Mesenchymal stem cell (in vitro differentiated cells and primary cell): ENCODE measurements at regions not wholly inside any gene's neighbourhood (a gene's known extent, or its start where the extent isn't known, plus 50 kb on each side); places are given as distances from the start of the nearest gene placed in this dataset.

Experiments used
- DNase-seq: peaks from one replicate; pipeline ENCODE4 v3.0.0-alpha.2; 2013
- H2AFZ ChIP-seq: one replicate; pipeline ENCODE4 v1.6.1; 2013; ENCODE audit warnings: low read depth, mild to moderate bottlenecking, control low read depth, inconsistent platforms, low read length, moderate library complexity
- H2AK5ac ChIP-seq: 2 replicates; pipeline ENCODE4 v1.6.1; 2013; ENCODE audit warnings: low read length, moderate library complexity, mild to moderate bottlenecking, inconsistent platforms; ENCODE audit not compliant: severe bottlenecking
- H2BK120ac ChIP-seq: one replicate; pipeline ENCODE4 v1.6.1; 2013; ENCODE audit warnings: low read depth, mild to moderate bottlenecking, inconsistent platforms, low read length, moderate library complexity
- H2BK12ac ChIP-seq, 2 experiments: one replicate each; pipeline ENCODE4 v1.6.1; 2013; ENCODE audit warnings: inconsistent platforms in 2 of 2, low read length in 2 of 2, mild to moderate bottlenecking in 2 of 2, moderate library complexity in 2 of 2, control low read depth in 1 of 2
- H2BK15ac ChIP-seq: one replicate; pipeline ENCODE4 v1.6.1; 2013; ENCODE audit warnings: mild to moderate bottlenecking, low read depth, inconsistent platforms; ENCODE audit not compliant: poor library complexity, severe bottlenecking
- H2BK5ac ChIP-seq: 2 replicates; pipeline ENCODE4 v1.6.1; 2013; ENCODE audit warnings: low read depth, mild to moderate bottlenecking, low read length, control low read depth, inconsistent platforms; ENCODE audit not compliant: poor library complexity, severe bottlenecking
- H3K14ac ChIP-seq, 2 experiments: one replicate each; pipeline ENCODE4 v1.6.1; 2013; ENCODE audit warnings: inconsistent platforms in 2 of 2, low read length in 2 of 2, control low read depth in 1 of 2, mild to moderate bottlenecking in 1 of 2, moderate library complexity in 1 of 2
- H3K18ac ChIP-seq, 2 experiments: one replicate each; pipeline ENCODE4 v1.6.1; 2013; ENCODE audit warnings: inconsistent platforms in 2 of 2, low read length in 2 of 2, control low read depth in 1 of 2, low read depth in 1 of 2, mild to moderate bottlenecking in 1 of 2
- H3K23ac ChIP-seq, 2 experiments: one replicate each; pipeline ENCODE4 v1.6.1; 2013; ENCODE audit warnings: inconsistent platforms in 2 of 2, low read length in 2 of 2, mild to moderate bottlenecking in 2 of 2, moderate library complexity in 2 of 2, control low read depth in 1 of 2
- H3K27ac ChIP-seq: 2 replicates; pipeline ENCODE4 v1.5.1; 2013; ENCODE audit warnings: mild to moderate bottlenecking, moderate library complexity, low read length, control low read depth, inconsistent platforms; ENCODE audit not compliant: poor library complexity, severe bottlenecking
- H3K27me3 ChIP-seq, 2 experiments: 2 replicates each; pipeline versions ENCODE4 v1.6.1 to v1.7.0; 2013; ENCODE audit warnings: low read length in 2 of 2, mild to moderate bottlenecking in 2 of 2, moderate library complexity in 2 of 2, control low read depth in 1 of 2, inconsistent platforms in 1 of 2; ENCODE audit not compliant: control insufficient read depth in 1 of 2, insufficient read depth in 1 of 2
- H3K36me3 ChIP-seq, 2 experiments: 2 replicates each; pipeline versions ENCODE4 v1.6.1 to v1.7.0; 2013; ENCODE audit warnings: low read length in 2 of 2, control low read depth in 1 of 2, inconsistent platforms in 1 of 2, low read depth in 1 of 2, mild to moderate bottlenecking in 1 of 2; ENCODE audit not compliant: insufficient read depth in 2 of 2, control insufficient read depth in 1 of 2
- H3K4ac ChIP-seq, 2 experiments: one replicate each; pipeline ENCODE4 v1.6.1; 2013; ENCODE audit warnings: inconsistent platforms in 2 of 2, low read length in 2 of 2, mild to moderate bottlenecking in 2 of 2, moderate library complexity in 2 of 2, control low read depth in 1 of 2, low read depth in 1 of 2
- H3K4me1 ChIP-seq: 2 replicates; pipeline ENCODE4 v1.6.1; 2013; ENCODE audit warnings: low read depth, low read length, control low read depth; ENCODE audit not compliant: control insufficient read depth, insufficient read depth
- H3K4me2 ChIP-seq: 2 replicates; pipeline ENCODE4 v1.6.1; 2013; ENCODE audit warnings: low read length, mild to moderate bottlenecking, inconsistent platforms; ENCODE audit not compliant: poor library complexity, severe bottlenecking
- H3K4me3 ChIP-seq, 2 experiments: 2 replicates each; pipeline versions ENCODE4 v1.5.1 to v1.7.0; 2013; ENCODE audit warnings: low read length in 2 of 2, mild to moderate bottlenecking in 2 of 2, control low read depth in 1 of 2, low read depth in 1 of 2; ENCODE audit not compliant: insufficient read depth in 1 of 2
- H3K79me1 ChIP-seq: replicated peaks from 2 replicates; pipeline ENCODE4 v1.6.1; 2013; ENCODE audit warnings: mild to moderate bottlenecking, control low read depth, low read length, inconsistent platforms; ENCODE audit not compliant: poor library complexity, severe bottlenecking
- H3K9ac ChIP-seq: 2 replicates; pipeline ENCODE4 v1.7.0; 2013; ENCODE audit warnings: mild to moderate bottlenecking, low read length, moderate library complexity
- H3K9me3 ChIP-seq: 2 replicates; pipeline ENCODE4 v1.7.0; 2013; ENCODE audit warnings: mild to moderate bottlenecking, low read length; ENCODE audit not compliant: control insufficient read depth
- H4K8ac ChIP-seq: one replicate; pipeline ENCODE4 v1.6.1; 2013; ENCODE audit warnings: inconsistent platforms, mild to moderate bottlenecking, low read length, moderate library complexity
- H4K91ac ChIP-seq: one replicate; pipeline ENCODE4 v1.6.1; 2013; ENCODE audit warnings: mild to moderate bottlenecking, low read length, inconsistent platforms
- WGBS: methylation state at CpG from one replicate; pipeline ENCODE4 v1.1.7; 2013; ENCODE audit warnings: mixed read lengths; 5-methylcytosine and 5-hydroxymethylcytosine counted together

- Histone ChIP-seq H3K4ac (no peak overlapping the region), H3K9me3 (no peaks in the 10 kb centered on the region), H4K8ac (no peak overlapping the region), H3K79me1 (no peaks in the 10 kb centered on the region), H3K23ac (no peak overlapping the region), H3K36me3 (no peaks in the 10 kb centered on the region), H2BK12ac (no peak overlapping the region), H3K4me1 (no peaks in the 10 kb centered on the region), H2AFZ (no peak overlapping the region), H2BK5ac (no peak overlapping the region), H3K27me3 (no peaks in the 10 kb centered on the region), H3K4me2 (no peak overlapping the region), H4K91ac (no peak overlapping the region), H2BK120ac (no peak overlapping the region), H3K18ac (no peak overlapping the region), H2AK5ac (no peak overlapping the region), H3K14ac (no peak overlapping the region), H3K27ac (peak overlapping the region; percentile 54), H3K4me3 (no peak overlapping the region), H2BK15ac (no peak overlapping the region), H3K9ac (no peak overlapping the region)
- 80% methylated on average over 1 of the region's 4 CpGs for WGBS
- DNase-seq, result no peak
Measured at GRCh38 chr4:124409044-124409443, 303.5 kb downstream of the ANKRD50 start.

- H3K4ac ChIP-seq, result no peak overlapping the region
- no peak overlapping the region for H2BK120ac ChIP-seq
- no peak overlapping the region for H4K8ac ChIP-seq
- no peak overlapping the region for H3K4me3 ChIP-seq
- H2BK12ac ChIP-seq, result no peak overlapping the region
- H2AFZ ChIP-seq, result no peak overlapping the region
- no peaks in the 10 kb centered on the region for H3K36me3 ChIP-seq
- no peak for DNase-seq
- no peaks in the 10 kb centered on the region for H3K79me1 ChIP-seq
- no peaks in the 10 kb centered on the region for H3K4me1 ChIP-seq
- no peak overlapping the region for H3K14ac ChIP-seq
- no peaks in the 10 kb centered on the region for H3K9me3 ChIP-seq
- peak overlapping the region; percentile 81 for H3K9ac ChIP-seq
- no peak overlapping the region for H4K91ac ChIP-seq
- H2AK5ac ChIP-seq, result no peak overlapping the region
- no peak overlapping the region for H3K18ac ChIP-seq
- H3K27ac ChIP-seq, result no peak overlapping the region
- H2BK5ac ChIP-seq, result no peak overlapping the region
- 95% methylated on average over 1 of the region's 2 CpGs for WGBS
- no peaks in the 10 kb centered on the region for H3K27me3 ChIP-seq
- H3K4me2 ChIP-seq, result no peak overlapping the region
- H2BK15ac ChIP-seq, result no peak overlapping the region
- H3K23ac ChIP-seq, result no peak overlapping the region
Measured at GRCh38 chr4:124414276-124415040, 298.1 kb downstream of the ANKRD50 start.

- H3K4me1 ChIP-seq, result no peaks in the 10 kb centered on the region
- no peak overlapping the region for H2BK5ac ChIP-seq
- H2BK12ac ChIP-seq, result no peak overlapping the region
- H3K14ac ChIP-seq, result no peak overlapping the region
- no peaks in the 10 kb centered on the region for H3K9me3 ChIP-seq
- no peak overlapping the region for H4K91ac ChIP-seq
- no peak overlapping the region for H4K8ac ChIP-seq
- H2BK120ac ChIP-seq, result no peak overlapping the region
- H3K27ac ChIP-seq, result no peak overlapping the region
- H3K79me1 ChIP-seq, result no peaks in the 10 kb centered on the region
- H3K4ac ChIP-seq, result no peak overlapping the region
- no peak overlapping the region for H2AK5ac ChIP-seq
- H3K9ac ChIP-seq, result peak overlapping the region; percentile 81
- H3K27me3 ChIP-seq, result no peaks in the 10 kb centered on the region
- no peak overlapping the region for H3K18ac ChIP-seq
- DNase-seq, result no peak
- H2BK15ac ChIP-seq, result no peak overlapping the region
- H2AFZ ChIP-seq, result no peak overlapping the region
- H3K4me2 ChIP-seq, result no peak overlapping the region
- peak overlapping the region in 1 of 2 experiments; percentile 64 for H3K4me3 ChIP-seq
- no peak overlapping the region for H3K23ac ChIP-seq
- 86% methylated on average over 6 of the region's 6 CpGs for WGBS
- no peaks in the 10 kb centered on the region for H3K36me3 ChIP-seq
Measured at GRCh38 chr4:124415146-124415545, 297.4 kb downstream of the ANKRD50 start.

- WGBS, result no CpG with 5 or more reads among the region's 2 CpGs
- H2BK5ac ChIP-seq, result no peak overlapping the region
- no peak overlapping the region for H3K27ac ChIP-seq
- no peaks in the 10 kb centered on the region for H3K4me1 ChIP-seq
- H3K27me3 ChIP-seq, result no peaks in the 10 kb centered on the region
- no peak overlapping the region for H4K8ac ChIP-seq
- H2BK120ac ChIP-seq, result no peak overlapping the region
- H3K14ac ChIP-seq, result no peak overlapping the region
- no peak overlapping the region for H2AFZ ChIP-seq
- no peak overlapping the region for H3K4me3 ChIP-seq
- H3K4ac ChIP-seq, result no peak overlapping the region
- H2BK12ac ChIP-seq, result no peak overlapping the region
- H2AK5ac ChIP-seq, result no peak overlapping the region
- DNase-seq, result no peak
- H3K18ac ChIP-seq, result no peak overlapping the region
- H3K4me2 ChIP-seq, result no peak overlapping the region
- H3K36me3 ChIP-seq, result no peaks in the 10 kb centered on the region
- no peak overlapping the region for H2BK15ac ChIP-seq
- no peak overlapping the region for H3K9ac ChIP-seq
- no peak overlapping the region for H4K91ac ChIP-seq
- no peak overlapping the region for H3K23ac ChIP-seq
- no peaks in the 10 kb centered on the region for H3K9me3 ChIP-seq
- H3K79me1 ChIP-seq, result no peaks in the 10 kb centered on the region
Measured at GRCh38 chr4:124417371-124417770, 295.2 kb downstream of the ANKRD50 start.
